GM12865 (cell line): ENCODE measurements at regions not wholly inside any gene's neighbourhood (a gene's known extent, or its start where the extent isn't known, plus 50 kb on each side); places are given as distances from the start of the nearest gene placed in this dataset.

Experiments
- DNase-seq: peaks from one replicate; pipeline ENCODE4 v3.0.0; 2010; ENCODE audit warnings: low read depth
- H3K4me3 ChIP-seq: 2 replicates; pipeline ENCODE4 v1.5.1; 2011; ENCODE audit warnings: mild to moderate bottlenecking, low read depth, low read length, control low read depth
- CTCF ChIP-seq: IDR thresholded peaks from 2 replicates; pipeline ENCODE4 v1.5.1; 2011; ENCODE audit warnings: low read length, control low read depth, low read depth, inconsistent platforms; ENCODE audit not compliant: insufficient read depth; ENCODE audit errors: missing control alignments

- no peak overlapping the region for H3K4me3 ChIP-seq
- TF ChIP-seq CTCF = no peak
- no peak for DNase-seq
Measured at GRCh38 chr1:208425096-208425495, 180.9 kb upstream of the PLXNA2 start.

DNA sequence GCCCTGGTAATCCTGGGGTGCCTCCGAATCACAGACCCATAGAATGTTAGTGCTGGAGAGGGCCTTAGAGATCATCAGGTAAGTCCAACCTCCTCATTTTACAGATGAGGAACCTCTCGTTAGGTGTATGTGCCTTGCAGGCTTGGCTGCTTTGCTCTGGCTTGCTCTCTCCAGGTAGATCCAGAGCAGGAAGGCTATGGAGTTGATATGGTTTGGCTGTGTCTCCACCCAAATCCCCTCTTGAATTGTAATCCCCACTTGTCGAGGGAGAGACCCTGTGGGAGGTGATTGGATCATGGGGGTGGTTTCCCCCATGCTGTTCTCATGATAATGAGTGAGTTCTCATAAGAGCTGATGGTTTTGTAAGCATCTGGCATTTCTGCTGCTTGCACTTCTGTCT, 186.0 kb upstream of the PLXNA2 start:
- no peak overlapping the region for H3K4me3 ChIP-seq
- TF ChIP-seq CTCF = no peak

GRCh38 chr1:208431721-208432120, 187.5 kb upstream of the PLXNA2 start:
- DNase-seq = no peak
- no peak for TF ChIP-seq CTCF
- no peak overlapping the region for H3K4me3 ChIP-seq

More for the DNA sequence above, 186.0 kb upstream of the PLXNA2 start:
- no peak for DNase-seq

- no peak overlapping the region for H3K4me3 ChIP-seq
- no peak for DNase-seq
- no peak for TF ChIP-seq CTCF
Measured at GRCh38 chr1:208432346-208432745, 188.2 kb upstream of the PLXNA2 start.

DNA sequence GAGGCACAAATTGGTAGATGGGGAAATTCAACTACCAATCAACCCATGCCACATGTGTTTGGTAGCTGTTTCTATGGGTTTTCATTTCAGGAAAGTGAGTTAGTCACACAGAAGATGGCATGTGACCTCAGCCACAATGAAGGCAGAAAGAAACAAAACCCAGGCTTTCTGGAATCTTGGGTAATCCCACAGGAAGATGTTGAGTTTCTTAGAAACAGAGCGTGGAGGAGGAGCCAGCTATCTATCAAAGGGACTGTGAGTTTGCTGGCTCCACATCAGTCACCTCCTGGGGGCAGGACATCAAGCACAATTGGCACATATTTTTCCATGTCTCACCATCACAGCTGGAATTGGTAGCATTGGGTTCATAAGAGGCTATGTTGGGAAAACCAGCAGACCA, 188.9 kb upstream of the PLXNA2 start:
- no peak for DNase-seq
- H3K4me3 ChIP-seq = no peak overlapping the region
- no peak for TF ChIP-seq CTCF

DNA sequence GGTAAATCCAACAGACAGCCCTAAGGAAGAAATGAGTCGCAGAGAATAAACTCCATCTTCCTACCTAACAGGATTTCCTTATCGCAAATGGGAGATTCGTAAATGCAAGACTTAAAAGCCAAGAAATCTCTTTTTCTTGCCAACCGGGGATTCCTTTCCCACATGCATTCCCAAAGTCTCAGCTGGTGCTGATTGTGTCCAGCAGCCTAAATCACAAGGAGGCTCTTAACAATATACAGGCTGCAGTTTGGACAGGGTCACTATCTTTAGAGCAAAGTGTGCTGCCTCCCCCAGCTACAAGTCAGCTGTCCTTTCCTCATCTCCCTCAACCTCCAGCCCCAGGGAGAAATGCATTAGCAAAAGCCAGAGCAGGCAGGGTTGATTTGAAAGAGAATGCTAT, 189.8 kb upstream of the PLXNA2 start:
- no peak for DNase-seq
- no peak for TF ChIP-seq CTCF

GRCh38 chr1:208437401-208437800, 193.2 kb upstream of the PLXNA2 start:
- H3K4me3 ChIP-seq = no peak overlapping the region
- TF ChIP-seq CTCF = no peak
- DNase-seq = no peak

More for the DNA sequence above, 189.8 kb upstream of the PLXNA2 start:
- no peak overlapping the region for H3K4me3 ChIP-seq
